Panc1 (cell line): ENCODE measurements at regions not wholly inside any gene's neighbourhood (a gene's known extent, or its start where the extent isn't known, plus 50 kb on each side); places are given as distances from the start of the nearest gene placed in this dataset.

Experiments used
- CTCF ChIP-seq: fragments of 450-650 bp; IDR thresholded peaks from 2 replicates; pipeline ENCODE4 v1.5.1; 2017; ENCODE audit warnings: mild to moderate bottlenecking
- POLR2AphosphoS5 ChIP-seq: IDR thresholded peaks from 2 replicates; pipeline ENCODE4 v1.6.1; 2012; ENCODE audit warnings: mild to moderate bottlenecking, low read depth, low read length, moderate library complexity
- TCF7L2 ChIP-seq: IDR thresholded peaks from 2 replicates; pipeline ENCODE4 v1.6.1; 2011; ENCODE audit warnings: mild to moderate bottlenecking, low read depth, low read length, inconsistent platforms
- TF ChIP-seq, protein P1 (sequence below), 2 experiments: IDR thresholded peaks; 2 replicates each; pipeline ENCODE4 v1.6.1; 2011 to 2012; ENCODE audit warnings: low read depth in 2 of 2, control low read depth in 1 of 2, low read length in 1 of 2, mild to moderate bottlenecking in 1 of 2, moderate library complexity in 1 of 2; ENCODE audit not compliant: insufficient read depth in 1 of 2

- TF ChIP-seq POLR2AphosphoS5, result no peak
- TF ChIP-seq, protein P1, sequence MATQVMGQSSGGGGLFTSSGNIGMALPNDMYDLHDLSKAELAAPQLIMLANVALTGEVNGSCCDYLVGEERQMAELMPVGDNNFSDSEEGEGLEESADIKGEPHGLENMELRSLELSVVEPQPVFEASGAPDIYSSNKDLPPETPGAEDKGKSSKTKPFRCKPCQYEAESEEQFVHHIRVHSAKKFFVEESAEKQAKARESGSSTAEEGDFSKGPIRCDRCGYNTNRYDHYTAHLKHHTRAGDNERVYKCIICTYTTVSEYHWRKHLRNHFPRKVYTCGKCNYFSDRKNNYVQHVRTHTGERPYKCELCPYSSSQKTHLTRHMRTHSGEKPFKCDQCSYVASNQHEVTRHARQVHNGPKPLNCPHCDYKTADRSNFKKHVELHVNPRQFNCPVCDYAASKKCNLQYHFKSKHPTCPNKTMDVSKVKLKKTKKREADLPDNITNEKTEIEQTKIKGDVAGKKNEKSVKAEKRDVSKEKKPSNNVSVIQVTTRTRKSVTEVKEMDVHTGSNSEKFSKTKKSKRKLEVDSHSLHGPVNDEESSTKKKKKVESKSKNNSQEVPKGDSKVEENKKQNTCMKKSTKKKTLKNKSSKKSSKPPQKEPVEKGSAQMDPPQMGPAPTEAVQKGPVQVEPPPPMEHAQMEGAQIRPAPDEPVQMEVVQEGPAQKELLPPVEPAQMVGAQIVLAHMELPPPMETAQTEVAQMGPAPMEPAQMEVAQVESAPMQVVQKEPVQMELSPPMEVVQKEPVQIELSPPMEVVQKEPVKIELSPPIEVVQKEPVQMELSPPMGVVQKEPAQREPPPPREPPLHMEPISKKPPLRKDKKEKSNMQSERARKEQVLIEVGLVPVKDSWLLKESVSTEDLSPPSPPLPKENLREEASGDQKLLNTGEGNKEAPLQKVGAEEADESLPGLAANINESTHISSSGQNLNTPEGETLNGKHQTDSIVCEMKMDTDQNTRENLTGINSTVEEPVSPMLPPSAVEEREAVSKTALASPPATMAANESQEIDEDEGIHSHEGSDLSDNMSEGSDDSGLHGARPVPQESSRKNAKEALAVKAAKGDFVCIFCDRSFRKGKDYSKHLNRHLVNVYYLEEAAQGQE (IDR thresholded peaks at IDR 0.05; ENCODE audit: insufficient read depth in 1 of 2, low read depth in 2 of 2, low read length in 1 of 2), result no peak
- TF ChIP-seq CTCF, result no peak
- no peak for TF ChIP-seq TCF7L2
Measured at GRCh38 chr6:67369679-67370078, 1265.4 kb upstream of the ADGRB3 start.
